ENCODE measurements at regions not wholly inside any gene's neighbourhood (a gene's known extent, or its start where the extent isn't known, plus 50 kb on each side); places are given as distances from the start of the nearest gene placed in this dataset.
A peak's percentile ranks its signal among the peaks of the same experiment; 100 is the strongest.

DNA sequence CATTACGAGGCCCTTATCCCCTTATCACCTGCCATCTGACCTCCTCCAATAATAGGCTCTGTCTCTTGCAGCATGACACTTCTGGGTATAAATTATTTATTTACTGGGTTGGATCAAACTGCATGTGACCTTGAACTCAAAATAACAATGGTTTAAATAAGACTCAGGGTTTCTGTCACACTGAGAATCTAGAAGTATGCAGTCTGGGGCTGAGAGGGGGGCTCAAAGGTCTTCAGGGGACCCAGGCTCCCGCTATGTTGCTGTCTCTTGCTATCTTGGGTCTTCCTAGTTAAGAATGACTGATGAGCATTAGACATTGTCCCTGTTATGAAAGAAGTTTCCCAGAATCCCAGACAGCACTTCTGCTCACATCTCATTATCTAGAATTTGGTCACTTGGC is 133.5 kb downstream of the URB2 start:
- Histone ChIP-seq H3K4me3 (no peak overlapping the region), H3K4me1 (peaks cover 5% of the 10 kb centered on the region), H3K9ac (no peak overlapping the region), H3K27me3 (no peaks in the 10 kb centered on the region), H3K36me3 (no peaks in the 10 kb centered on the region), H3K27ac (no peak overlapping the region), H3K4me2 (no peak overlapping the region), H3K9me3 (peaks cover 21% of the 10 kb centered on the region), H4K20me1 (no peaks in the 10 kb centered on the region)
- no peak for TF ChIP-seq Cebpa-rat (IDR thresholded peaks at IDR 0.05)

DNA sequence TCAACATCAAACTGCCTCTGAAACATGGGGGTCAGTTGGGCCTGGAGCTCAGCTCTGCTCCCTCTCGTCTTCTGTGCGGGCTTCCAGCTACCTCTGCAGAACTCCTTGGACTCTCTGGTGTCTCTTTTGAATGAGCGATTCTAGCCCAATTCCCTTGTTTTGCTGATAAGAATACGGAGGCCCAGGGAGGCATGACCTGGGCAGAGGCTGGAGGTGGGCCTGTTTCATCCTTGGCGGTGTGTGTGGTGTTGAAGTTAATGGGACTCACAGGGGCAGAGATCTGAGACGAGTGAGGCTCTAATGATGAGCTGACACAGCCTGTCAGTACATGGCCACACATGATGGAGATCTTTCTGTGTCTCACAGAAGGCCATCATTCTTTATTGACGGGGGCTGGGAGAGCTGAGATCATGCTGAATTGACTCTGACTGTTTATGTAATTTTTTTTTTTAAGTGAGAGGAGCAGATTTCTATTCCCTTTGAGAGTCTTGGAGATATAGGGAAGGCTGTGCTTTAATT is 134.5 kb downstream of the URB2 start:
- peaks cover 21% of the 10 kb centered on the region for H3K9me3 ChIP-seq
- no peaks in the 10 kb centered on the region for H4K20me1 ChIP-seq
- no peak overlapping the region for H3K9ac ChIP-seq
- no peak overlapping the region for H3K27ac ChIP-seq
- H3K4me3 ChIP-seq, result no peak overlapping the region
- TF ChIP-seq Cebpa-rat (IDR thresholded peaks at IDR 0.05), result no peak
- no peaks in the 10 kb centered on the region for H3K27me3 ChIP-seq
- H3K4me1 ChIP-seq, result no peaks in the 10 kb centered on the region
- no peaks in the 10 kb centered on the region for H3K36me3 ChIP-seq
- no peak overlapping the region for H3K4me2 ChIP-seq

DNA sequence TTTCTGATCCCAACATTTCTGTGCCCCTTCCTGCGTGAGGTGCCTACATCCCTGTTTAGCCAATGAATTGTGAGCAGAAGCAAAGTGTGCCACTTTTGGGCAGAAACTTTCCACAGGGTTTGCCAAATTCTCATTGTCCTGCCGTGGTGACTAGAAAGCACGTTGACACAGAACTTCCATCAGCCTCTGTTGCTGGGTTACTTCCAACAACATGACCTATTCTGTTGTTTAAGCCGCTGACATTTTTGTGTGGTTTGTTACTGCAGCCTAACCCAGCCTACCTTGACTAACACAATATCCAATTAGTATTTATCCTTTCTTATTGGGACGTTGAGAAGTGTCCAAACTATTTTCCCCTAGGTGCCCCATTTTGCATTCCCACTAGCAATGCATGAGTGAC is 136.8 kb downstream of the URB2 start:
- no peak for TF ChIP-seq Cebpa-rat (IDR thresholded peaks at IDR 0.05)
- Histone ChIP-seq H3K27me3 (no peaks in the 10 kb centered on the region), H4K20me1 (no peaks in the 10 kb centered on the region), H3K9me3 (peaks cover 7% of the 10 kb centered on the region), H3K4me2 (no peak overlapping the region), H3K9ac (no peak overlapping the region), H3K4me1 (no peaks in the 10 kb centered on the region), H3K4me3 (no peak overlapping the region), H3K36me3 (no peaks in the 10 kb centered on the region), H3K27ac (no peak overlapping the region)

DNA sequence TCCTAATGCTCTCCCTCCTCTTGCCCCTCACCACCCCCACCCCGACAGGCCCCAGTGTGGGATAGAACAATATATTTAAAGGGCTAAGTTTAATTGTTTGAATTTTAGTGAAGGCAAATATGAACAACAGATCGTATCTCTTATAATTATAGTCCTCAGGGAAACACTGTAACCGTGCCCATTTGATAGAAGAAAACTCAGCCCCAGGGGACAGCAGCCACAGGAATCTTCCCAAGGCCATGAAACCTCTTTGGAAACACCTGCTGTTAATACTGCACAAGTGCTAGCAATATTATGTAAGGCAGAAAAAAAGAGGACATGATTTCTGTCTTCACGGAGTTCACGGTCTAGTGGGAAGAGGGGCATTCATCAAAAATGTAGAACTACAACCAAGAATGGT is 142.2 kb downstream of the URB2 start:
- H3K4me3 ChIP-seq, result no peak overlapping the region
- no peak overlapping the region for H3K27ac ChIP-seq
- H3K4me1 ChIP-seq, result peaks cover 6% of the 10 kb centered on the region
- no peak for TF ChIP-seq Cebpa-rat (IDR thresholded peaks at IDR 0.05)
- peak overlapping the region; percentile 31 for H3K4me2 ChIP-seq
- no peaks in the 10 kb centered on the region for H3K27me3 ChIP-seq
- H3K9me3 ChIP-seq, result peaks cover 5% of the 10 kb centered on the region; the same call in 1 of the 2 replicates
- no peaks in the 10 kb centered on the region for H3K36me3 ChIP-seq
- H4K20me1 ChIP-seq, result no peaks in the 10 kb centered on the region
- H3K9ac ChIP-seq, result no peak overlapping the region

DNA sequence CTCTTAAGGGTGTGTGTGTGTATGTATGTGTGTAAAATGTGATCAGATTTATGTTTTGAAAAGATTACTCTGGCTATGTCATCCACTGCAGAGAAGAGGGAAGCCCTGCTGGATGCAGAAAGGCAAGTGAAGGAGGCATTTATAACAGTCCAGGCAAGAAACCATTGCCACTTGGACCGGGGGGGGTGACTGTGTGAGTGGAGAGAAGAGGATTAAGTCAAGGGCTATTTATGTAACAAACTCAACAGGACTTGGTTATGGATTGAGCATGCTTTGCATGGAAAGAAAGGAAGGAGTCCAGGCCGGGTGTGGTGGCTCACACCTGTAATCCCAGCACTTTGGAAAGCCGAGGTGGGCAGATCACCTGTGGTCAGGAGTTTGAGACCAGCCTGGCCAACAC is 143.0 kb downstream of the URB2 start:
- H3K4me1 ChIP-seq, result peaks cover 6% of the 10 kb centered on the region
- H3K27ac ChIP-seq, result no peak overlapping the region
- no peaks in the 10 kb centered on the region for H3K27me3 ChIP-seq
- H3K36me3 ChIP-seq, result no peaks in the 10 kb centered on the region
- H3K4me2 ChIP-seq, result peak overlapping the region; percentile 31; the same call in 1 of the 2 replicates
- H3K4me3 ChIP-seq, result no peak overlapping the region
- no peak for TF ChIP-seq Cebpa-rat (IDR thresholded peaks at IDR 0.05)
- peaks cover 5% of the 10 kb centered on the region; the same call in 1 of the 2 replicates for H3K9me3 ChIP-seq
- no peaks in the 10 kb centered on the region for H4K20me1 ChIP-seq
- no peak overlapping the region for H3K9ac ChIP-seq

DNA sequence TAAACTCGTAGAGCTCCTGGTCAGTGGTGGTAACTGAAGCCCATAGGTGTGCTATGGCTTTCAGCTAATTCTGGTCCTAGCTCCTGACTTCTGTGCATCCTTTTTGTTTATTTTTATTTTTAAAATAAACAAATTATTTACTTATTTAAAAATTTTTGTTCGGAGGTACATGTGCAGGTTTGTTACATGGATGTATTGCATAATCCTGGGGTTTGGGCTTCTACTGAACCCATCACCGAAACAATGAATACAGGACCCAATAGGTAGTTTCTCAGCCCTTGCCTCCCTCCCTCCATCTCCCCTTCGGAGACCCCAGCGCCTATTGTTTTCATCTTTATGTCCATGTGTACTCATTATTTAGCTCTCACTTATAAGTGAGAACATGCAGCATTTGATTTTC is 143.8 kb downstream of the URB2 start:
- peaks cover 5% of the 10 kb centered on the region; the same call in 1 of the 2 replicates for H3K9me3 ChIP-seq
- no peak overlapping the region for H3K4me2 ChIP-seq
- H4K20me1 ChIP-seq, result no peaks in the 10 kb centered on the region
- H3K27me3 ChIP-seq, result no peaks in the 10 kb centered on the region
- 0 out of 2 replicates have a peak, but pooled peaks have one; percentile 11 for TF ChIP-seq Cebpa-rat (IDR thresholded peaks at IDR 0.05)
- H3K9ac ChIP-seq, result no peak overlapping the region
- peaks cover 6% of the 10 kb centered on the region for H3K4me1 ChIP-seq
- H3K4me3 ChIP-seq, result no peak overlapping the region
- H3K36me3 ChIP-seq, result no peaks in the 10 kb centered on the region
- no peak overlapping the region for H3K27ac ChIP-seq

DNA sequence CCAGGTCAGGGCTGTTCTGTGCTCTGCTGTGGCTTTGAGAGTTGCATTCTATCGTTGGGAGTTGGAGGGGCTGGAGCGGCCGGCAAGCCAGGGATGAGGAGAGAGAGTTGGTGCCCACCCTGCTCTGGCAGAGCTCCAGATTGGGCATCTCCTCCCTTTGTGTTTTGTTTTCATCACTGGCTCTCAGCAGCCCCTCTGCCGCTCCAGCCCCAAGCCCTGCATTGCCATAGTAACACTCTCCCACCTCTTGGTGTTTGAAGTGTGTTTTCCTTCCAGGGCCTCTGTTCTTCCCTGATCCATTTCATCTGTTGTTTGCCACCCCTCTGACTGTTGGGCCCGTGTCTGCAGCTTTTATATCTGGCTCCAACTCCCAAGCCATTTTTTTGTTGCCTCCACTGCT is 152.7 kb downstream of the URB2 start:
- H3K9ac ChIP-seq, result no peak overlapping the region
- H3K4me2 ChIP-seq, result no peak overlapping the region
- H3K4me1 ChIP-seq, result no peaks in the 10 kb centered on the region
- no peaks in the 10 kb centered on the region for H3K36me3 ChIP-seq
- TF ChIP-seq Cebpa-rat (IDR thresholded peaks at IDR 0.05), result no peak
- H3K27ac ChIP-seq, result no peak overlapping the region
- no peaks in the 10 kb centered on the region for H3K27me3 ChIP-seq
- no peaks in the 10 kb centered on the region for H4K20me1 ChIP-seq
- no peak overlapping the region for H3K4me3 ChIP-seq
- no peaks in the 10 kb centered on the region for H3K9me3 ChIP-seq

DNA sequence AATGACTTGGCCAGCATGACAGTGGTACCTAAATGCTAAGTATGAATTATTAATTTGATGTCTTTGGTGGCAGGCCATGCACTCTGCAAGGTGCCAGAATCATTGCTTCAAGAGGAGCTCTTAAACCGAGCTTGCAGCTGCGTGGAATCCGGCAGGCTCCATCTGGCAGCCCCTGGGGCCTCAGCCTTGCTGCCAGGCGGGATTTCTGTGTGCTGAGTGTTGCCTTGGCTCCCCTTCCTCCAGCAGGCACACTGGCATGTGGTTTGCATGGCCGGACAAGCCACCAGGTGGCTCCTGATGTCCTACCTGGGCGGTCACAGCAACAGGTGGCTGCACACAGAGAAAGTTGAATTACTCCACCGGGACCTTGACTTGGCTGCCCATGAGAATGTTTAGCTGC is 155.4 kb downstream of the URB2 start:
- Histone ChIP-seq H3K4me3 (no peak overlapping the region), H4K20me1 (no peaks in the 10 kb centered on the region), H3K27me3 (no peaks in the 10 kb centered on the region), H3K36me3 (no peaks in the 10 kb centered on the region), H3K9ac (no peak overlapping the region), H3K4me1 (no peaks in the 10 kb centered on the region), H3K4me2 (no peak overlapping the region), H3K27ac (no peak overlapping the region), H3K9me3 (no peaks in the 10 kb centered on the region)
- TF ChIP-seq Cebpa-rat (IDR thresholded peaks at IDR 0.05), result no peak

DNA sequence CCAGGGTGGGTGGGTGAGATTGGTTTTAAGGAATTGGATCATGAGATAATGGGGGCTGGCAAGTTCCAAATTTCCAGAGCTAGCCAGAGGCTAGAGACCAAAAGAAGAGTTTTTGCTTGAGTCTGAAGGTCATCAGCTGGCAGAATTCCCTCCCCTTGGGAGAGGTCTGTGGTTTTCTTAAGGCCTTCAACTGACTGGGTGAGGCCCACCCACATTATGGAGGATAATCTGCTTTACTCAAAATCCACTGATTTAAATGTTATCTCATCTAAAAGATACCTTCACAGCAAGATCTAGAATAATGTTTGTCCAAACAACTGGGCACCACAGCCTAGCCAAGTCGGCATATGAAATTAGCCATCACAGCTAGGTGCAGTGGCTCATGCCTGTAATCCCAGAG is 156.4 kb downstream of the URB2 start:
- H3K4me2 ChIP-seq, result no peak overlapping the region
- no peak overlapping the region for H3K27ac ChIP-seq
- no peaks in the 10 kb centered on the region for H4K20me1 ChIP-seq
- no peak overlapping the region for H3K9ac ChIP-seq
- no peaks in the 10 kb centered on the region for H3K27me3 ChIP-seq
- H3K36me3 ChIP-seq, result no peaks in the 10 kb centered on the region
- H3K4me3 ChIP-seq, result no peak overlapping the region
- H3K9me3 ChIP-seq, result peaks cover 10% of the 10 kb centered on the region
- no peak for TF ChIP-seq Cebpa-rat (IDR thresholded peaks at IDR 0.05)
- no peaks in the 10 kb centered on the region for H3K4me1 ChIP-seq

DNA sequence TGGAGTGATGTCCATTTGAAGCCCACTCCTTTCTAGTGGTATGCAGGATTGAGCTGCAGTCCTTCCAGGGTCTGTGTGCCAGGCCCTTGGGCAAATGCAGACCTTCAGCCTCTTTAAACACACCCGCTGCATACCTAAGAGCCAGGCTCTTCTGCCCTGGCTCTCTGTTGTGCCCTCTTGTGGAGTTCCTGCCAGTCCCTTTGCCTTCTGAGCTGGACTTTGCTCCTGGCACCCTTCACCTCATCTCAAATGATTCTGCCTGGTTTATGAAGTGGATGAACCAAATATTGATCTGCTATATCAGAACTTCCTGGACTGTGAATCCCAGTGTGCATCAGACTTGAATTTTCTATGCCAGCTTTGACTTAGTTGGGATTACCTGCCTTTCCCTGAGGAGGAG is 158.8 kb downstream of the URB2 start:
- H3K27me3 ChIP-seq, result no peaks in the 10 kb centered on the region
- H3K4me1 ChIP-seq, result no peaks in the 10 kb centered on the region
- H3K4me2 ChIP-seq, result no peak overlapping the region
- no peak overlapping the region for H3K27ac ChIP-seq
- H3K4me3 ChIP-seq, result no peak overlapping the region
- no peak overlapping the region for H3K9ac ChIP-seq
- no peaks in the 10 kb centered on the region for H3K36me3 ChIP-seq
- H4K20me1 ChIP-seq, result no peaks in the 10 kb centered on the region
- peaks cover 25% of the 10 kb centered on the region for H3K9me3 ChIP-seq
- TF ChIP-seq Cebpa-rat (IDR thresholded peaks at IDR 0.05), result no peak

All from BLaER1 (cell line).